NB4 (cell line): ENCODE measurements at regions not wholly inside any gene's neighbourhood (a gene's known extent, or its start where the extent isn't known, plus 50 kb on each side); places are given as distances from the start of the nearest gene placed in this dataset.

ENCODE experiments used
- DNase-seq: peaks from one replicate; pipeline ENCODE4 v3.0.0; 2010; ENCODE audit warnings: low read depth
- H3K4me3 ChIP-seq: one replicate; pipeline ENCODE4 v1.5.1; 2011; ENCODE audit warnings: mild to moderate bottlenecking, low read depth, low read length, moderate library complexity
- MYC ChIP-seq: IDR thresholded peaks from 2 replicates; pipeline ENCODE4 v1.6.1; 2011; ENCODE audit warnings: low read depth, low read length
- POLR2A ChIP-seq: IDR thresholded peaks from 2 replicates; pipeline ENCODE4 v1.6.1; 2011; ENCODE audit warnings: mild to moderate bottlenecking; ENCODE audit not compliant: insufficient read length; ENCODE audit errors: extremely low read depth
- TF ChIP-seq, protein P1 (sequence below): IDR thresholded peaks from 2 replicates; pipeline ENCODE4 v1.6.1; 2011; ENCODE audit warnings: low read depth, low read length
- TF ChIP-seq, protein P2 (sequence below): IDR thresholded peaks from one replicate; pipeline ENCODE4 v1.5.1; 2012; ENCODE audit warnings: low read depth, low read length

DNA sequence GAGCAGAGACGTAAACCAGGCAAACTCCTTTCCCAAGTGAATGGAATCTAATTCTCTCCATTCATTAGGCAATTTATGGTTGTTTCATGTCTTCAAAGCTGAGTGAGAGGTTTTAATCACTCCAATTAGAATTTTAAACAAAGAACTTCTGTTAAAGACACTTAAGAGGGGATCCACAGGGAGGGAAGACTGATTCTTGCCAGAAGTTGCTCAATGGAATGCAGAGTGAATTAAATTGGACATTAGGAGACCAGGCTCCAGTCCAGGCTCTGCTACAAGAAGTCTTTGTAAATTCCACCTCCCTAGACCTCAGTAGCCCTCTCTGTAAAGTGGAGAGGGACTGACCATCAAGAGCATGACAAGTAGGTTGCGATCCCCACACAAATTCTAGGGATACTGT, 130.7 kb upstream of the TMEM72 start:
- DNase-seq = no peak
- TF ChIP-seq, protein P1, sequence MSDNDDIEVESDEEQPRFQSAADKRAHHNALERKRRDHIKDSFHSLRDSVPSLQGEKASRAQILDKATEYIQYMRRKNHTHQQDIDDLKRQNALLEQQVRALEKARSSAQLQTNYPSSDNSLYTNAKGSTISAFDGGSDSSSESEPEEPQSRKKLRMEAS = no peak
- TF ChIP-seq, protein P2, sequence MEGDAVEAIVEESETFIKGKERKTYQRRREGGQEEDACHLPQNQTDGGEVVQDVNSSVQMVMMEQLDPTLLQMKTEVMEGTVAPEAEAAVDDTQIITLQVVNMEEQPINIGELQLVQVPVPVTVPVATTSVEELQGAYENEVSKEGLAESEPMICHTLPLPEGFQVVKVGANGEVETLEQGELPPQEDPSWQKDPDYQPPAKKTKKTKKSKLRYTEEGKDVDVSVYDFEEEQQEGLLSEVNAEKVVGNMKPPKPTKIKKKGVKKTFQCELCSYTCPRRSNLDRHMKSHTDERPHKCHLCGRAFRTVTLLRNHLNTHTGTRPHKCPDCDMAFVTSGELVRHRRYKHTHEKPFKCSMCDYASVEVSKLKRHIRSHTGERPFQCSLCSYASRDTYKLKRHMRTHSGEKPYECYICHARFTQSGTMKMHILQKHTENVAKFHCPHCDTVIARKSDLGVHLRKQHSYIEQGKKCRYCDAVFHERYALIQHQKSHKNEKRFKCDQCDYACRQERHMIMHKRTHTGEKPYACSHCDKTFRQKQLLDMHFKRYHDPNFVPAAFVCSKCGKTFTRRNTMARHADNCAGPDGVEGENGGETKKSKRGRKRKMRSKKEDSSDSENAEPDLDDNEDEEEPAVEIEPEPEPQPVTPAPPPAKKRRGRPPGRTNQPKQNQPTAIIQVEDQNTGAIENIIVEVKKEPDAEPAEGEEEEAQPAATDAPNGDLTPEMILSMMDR = no peak
- no peak for TF ChIP-seq MYC

DNA sequence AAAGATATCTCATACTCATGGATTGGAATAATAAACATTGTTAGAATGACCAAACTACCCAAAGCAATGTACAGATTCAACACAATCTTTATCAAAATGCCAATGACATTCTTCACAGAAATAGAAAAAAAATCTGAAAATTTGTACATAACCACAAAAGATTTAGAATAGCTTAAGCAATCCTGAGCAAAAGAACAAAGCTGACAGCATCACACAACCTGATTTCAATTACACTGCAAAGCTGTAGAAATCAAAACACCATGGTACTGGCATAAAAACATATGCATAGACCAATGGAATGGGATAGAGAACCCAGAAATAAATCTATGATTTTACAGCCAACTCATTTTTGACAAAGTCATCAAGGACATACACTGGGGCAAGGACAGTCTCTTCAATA, 130.0 kb upstream of the TMEM72 start:
- H3K4me3 ChIP-seq = no peak overlapping the region
- DNase-seq = no peak
- no peak for TF ChIP-seq POLR2A
- TF ChIP-seq MYC = no peak
- TF ChIP-seq, protein P2 = no peak
- TF ChIP-seq, protein P1 = no peak

More for the DNA sequence above, 130.7 kb upstream of the TMEM72 start:
- H3K4me3 ChIP-seq = no peak overlapping the region

DNA sequence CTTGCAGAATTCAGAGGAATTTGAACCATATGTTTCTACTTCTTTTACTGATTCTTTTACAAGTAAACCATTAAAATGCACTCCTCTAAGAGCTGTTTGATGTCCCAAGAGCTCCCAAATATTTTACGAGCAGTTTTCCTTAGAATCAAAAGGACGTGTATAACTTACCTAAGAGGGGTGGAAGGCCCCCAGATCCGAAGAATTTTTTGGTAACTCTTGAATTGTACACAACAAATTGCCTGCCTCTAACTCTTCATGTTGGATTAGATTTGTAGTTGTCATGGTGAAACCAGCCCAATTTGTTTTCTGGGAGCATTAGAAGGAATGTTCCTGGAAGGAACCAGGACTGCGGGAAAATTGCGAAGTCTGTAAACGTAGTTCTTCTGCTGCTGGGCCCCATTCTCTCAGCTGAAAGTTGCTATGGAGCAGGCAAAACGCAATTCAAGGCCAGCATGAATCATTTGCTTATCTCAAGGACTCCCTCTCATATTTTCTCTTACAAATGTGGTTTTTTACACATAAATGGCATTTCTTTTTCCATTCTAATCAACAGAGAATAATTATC, 124.8 kb upstream of the TMEM72 start:
- DNase-seq = no peak
- TF ChIP-seq, protein P2 = no peak
- no peak for TF ChIP-seq POLR2A
- TF ChIP-seq, protein P1 = no peak
- H3K4me3 ChIP-seq = no peak overlapping the region

DNA sequence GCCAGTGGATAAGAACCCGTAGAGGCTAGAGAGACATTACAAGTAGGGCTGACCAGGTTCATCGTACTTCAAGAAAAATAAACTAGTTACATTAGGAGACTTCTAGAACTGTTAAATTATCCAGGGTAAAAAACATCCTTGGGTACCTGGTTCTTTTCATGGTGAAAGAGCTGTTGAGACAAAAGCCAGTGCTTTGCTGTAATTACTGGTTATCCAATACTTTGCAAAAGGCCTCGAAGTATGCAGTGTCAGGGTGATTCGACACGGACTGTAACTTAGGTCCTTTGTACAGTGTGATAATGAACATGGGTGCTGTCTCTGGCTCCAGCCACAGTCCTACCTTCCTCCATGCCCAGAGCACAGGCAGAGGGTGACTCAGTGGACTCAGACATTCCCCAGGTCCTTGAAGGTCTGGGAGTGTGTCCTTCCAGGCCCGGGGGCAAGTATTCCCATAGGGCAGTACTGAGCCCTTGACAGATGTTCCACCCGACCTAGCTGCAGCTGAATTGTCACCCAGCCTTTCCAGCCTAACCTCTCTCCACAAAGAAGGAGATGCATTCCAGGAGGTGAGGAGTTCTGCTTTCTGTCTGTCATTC, 123.6 kb upstream of the TMEM72 start:
- no peak for DNase-seq
- no peak overlapping the region for H3K4me3 ChIP-seq
- TF ChIP-seq, protein P1 = no peak
- TF ChIP-seq POLR2A = no peak
- TF ChIP-seq MYC = no peak
- TF ChIP-seq, protein P2 = no peak

DNA sequence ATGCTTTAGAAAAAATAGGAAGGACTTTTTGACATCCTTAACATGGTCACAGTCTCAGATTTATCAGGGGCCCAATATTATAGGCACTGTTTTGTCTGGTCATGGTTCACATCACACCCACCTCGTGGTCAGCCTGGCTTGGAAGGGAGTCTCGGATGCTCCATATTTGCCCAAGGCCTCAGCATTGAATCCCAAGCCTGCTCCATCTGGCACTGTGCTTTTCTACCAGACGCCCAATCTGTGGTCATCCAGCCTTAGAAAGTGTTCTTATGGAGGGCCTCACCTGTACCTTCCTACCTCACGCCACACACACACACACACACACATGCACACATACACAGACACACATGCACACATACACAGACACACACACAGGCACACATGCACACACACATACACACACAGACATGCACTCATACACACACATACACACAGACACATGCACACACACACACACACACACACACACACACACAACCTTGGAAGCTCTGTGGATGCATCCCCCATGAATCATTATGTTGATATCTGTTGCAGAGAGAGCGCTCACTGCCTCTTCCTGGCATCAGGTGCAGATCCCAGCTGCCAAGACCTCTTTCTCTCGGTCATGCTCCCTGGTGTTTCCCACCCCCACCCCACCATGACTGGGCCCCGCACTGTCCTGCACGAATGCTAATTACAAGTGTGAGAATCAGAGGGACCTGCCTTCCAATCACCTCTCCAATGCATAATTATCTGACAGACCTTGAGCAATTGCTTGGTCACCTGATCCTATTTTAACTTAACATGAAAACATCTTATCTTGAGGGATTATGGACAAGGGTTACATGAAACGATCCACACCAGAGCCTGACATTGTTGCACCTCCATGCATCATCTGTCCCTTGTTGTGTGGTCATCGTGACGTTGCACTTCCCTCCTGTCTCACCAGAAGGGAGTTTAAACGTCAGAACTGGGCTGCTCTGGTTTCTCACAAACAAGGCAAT, 122.7 kb upstream of the TMEM72 start:
- DNase-seq = no peak
- H3K4me3 ChIP-seq = no peak overlapping the region
- TF ChIP-seq, protein P2 = no peak
- no peak for TF ChIP-seq MYC
- TF ChIP-seq, protein P1 = no peak
- TF ChIP-seq POLR2A = no peak
